H9 (cell line): ENCODE measurements at regions not wholly inside any gene's neighbourhood (a gene's known extent, or its start where the extent isn't known, plus 50 kb on each side); places are given as distances from the start of the nearest gene placed in this dataset.
A peak's percentile ranks its signal among the peaks of the same experiment; 100 is the strongest.

Experiments used
- DNase-seq: peaks from one replicate; pipeline ENCODE4 v3.0.0-alpha.2; 2017
- H2AFZ ChIP-seq: one replicate; pipeline ENCODE4 v1.6.1; 2013; ENCODE audit warnings: mild to moderate bottlenecking, low read length, control low read depth, moderate library complexity
- H2AK5ac ChIP-seq: 2 replicates; pipeline ENCODE4 v1.6.1; 2013; ENCODE audit warnings: low read length, control low read depth, mixed read lengths; ENCODE audit not compliant: insufficient read length
- H2BK120ac ChIP-seq: one replicate; pipeline ENCODE4 v1.6.1; 2013; ENCODE audit warnings: low read depth, mild to moderate bottlenecking, low read length, control low read depth, inconsistent platforms; ENCODE audit not compliant: poor library complexity, severe bottlenecking
- H2BK12ac ChIP-seq: 2 replicates; pipeline ENCODE4 v1.6.1; 2013; ENCODE audit warnings: low read length, control low read depth, mixed read lengths, low read depth; ENCODE audit not compliant: insufficient read length
- H2BK15ac ChIP-seq: 2 replicates; pipeline ENCODE4 v1.6.1; 2013; ENCODE audit warnings: low read depth, low read length, control low read depth
- H2BK20ac ChIP-seq: one replicate; pipeline ENCODE4 v1.6.1; 2013; ENCODE audit warnings: low read depth, mild to moderate bottlenecking, low read length, control low read depth, inconsistent platforms; ENCODE audit not compliant: poor library complexity, severe bottlenecking
- H2BK5ac ChIP-seq: 2 replicates; pipeline ENCODE4 v1.6.1; 2013; ENCODE audit warnings: low read length, control low read depth, mixed read lengths; ENCODE audit not compliant: insufficient read length
- H3K14ac ChIP-seq: 2 replicates; pipeline ENCODE4 v1.6.1; 2013; ENCODE audit warnings: low read length, control low read depth; ENCODE audit not compliant: insufficient read depth
- H3K18ac ChIP-seq: 2 replicates; pipeline ENCODE4 v1.6.1; 2013; ENCODE audit warnings: low read depth, mild to moderate bottlenecking, mixed read lengths, low read length, control low read depth; ENCODE audit not compliant: insufficient read length
- H3K23ac ChIP-seq: 2 replicates; pipeline ENCODE4 v1.6.1; 2013; ENCODE audit warnings: low read length, control low read depth, mixed read lengths, low read depth; ENCODE audit not compliant: insufficient read length
- H3K23me2 ChIP-seq: 2 replicates; pipeline ENCODE4 v1.6.1; 2013; ENCODE audit warnings: low read depth, mild to moderate bottlenecking, mixed read lengths, low read length, control low read depth; ENCODE audit not compliant: insufficient read length, poor library complexity, severe bottlenecking
- H3K27ac ChIP-seq: 2 replicates; pipeline ENCODE4 v1.5.1; 2013; ENCODE audit warnings: low read length, control low read depth, mixed read lengths, low read depth; ENCODE audit not compliant: insufficient read length
- H3K27me3 ChIP-seq: 2 replicates; pipeline ENCODE4 v1.6.1; 2013; ENCODE audit warnings: low read length, control low read depth, inconsistent platforms; ENCODE audit not compliant: insufficient read depth
- H3K4ac ChIP-seq: 2 replicates; pipeline ENCODE4 v1.6.1; 2013; ENCODE audit warnings: low read depth, mild to moderate bottlenecking, control low read depth, inconsistent platforms, low read length, moderate library complexity
- H3K4me1 ChIP-seq: 2 replicates; pipeline ENCODE4 v1.6.1; 2013; ENCODE audit warnings: low read length, control low read depth, inconsistent platforms; ENCODE audit not compliant: insufficient read depth
- H3K4me2 ChIP-seq: 2 replicates; pipeline ENCODE4 v1.6.1; 2013; ENCODE audit warnings: low read length, control low read depth, mixed read lengths; ENCODE audit not compliant: insufficient read length, insufficient read depth
- H3K56ac ChIP-seq: 2 replicates; pipeline ENCODE4 v1.6.1; 2013; ENCODE audit warnings: low read depth, mild to moderate bottlenecking, mixed read lengths, low read length, control low read depth; ENCODE audit not compliant: insufficient read length
- H3K79me1 ChIP-seq: 2 replicates; pipeline ENCODE4 v1.6.1; 2013; ENCODE audit warnings: low read depth, mild to moderate bottlenecking, moderate library complexity, low read length, control low read depth, inconsistent platforms; ENCODE audit not compliant: insufficient read depth, poor library complexity, severe bottlenecking
- H3K79me2 ChIP-seq: 2 replicates; pipeline ENCODE4 v1.6.1; 2013; ENCODE audit warnings: low read length, control low read depth, inconsistent platforms; ENCODE audit not compliant: insufficient read depth
- H3K9ac ChIP-seq: 2 replicates; pipeline ENCODE4 v1.6.1; 2013; ENCODE audit warnings: low read length, control low read depth, mixed read lengths; ENCODE audit not compliant: insufficient read length; ENCODE audit errors: extremely low read depth
- H3K9me3 ChIP-seq: one replicate; pipeline ENCODE4 v1.6.1; 2013; ENCODE audit warnings: low read depth, low read length, inconsistent platforms; ENCODE audit not compliant: control insufficient read depth
- H3T11ph ChIP-seq: one replicate; pipeline ENCODE4 v1.6.1; 2013; ENCODE audit warnings: mild to moderate bottlenecking, low read length, control low read depth, inconsistent platforms
- H4K20me1 ChIP-seq: one replicate; pipeline ENCODE4 v1.6.1; 2013; ENCODE audit not compliant: control insufficient read depth, insufficient read length, insufficient read depth
- H4K5ac ChIP-seq: 2 replicates; pipeline ENCODE4 v1.6.1; 2013; ENCODE audit warnings: low read depth, mild to moderate bottlenecking, mixed read lengths, low read length, control low read depth; ENCODE audit not compliant: insufficient read length
- H4K8ac ChIP-seq: replicated peaks from 2 replicates; pipeline ENCODE4 v1.6.1; 2013; ENCODE audit warnings: low read length, control low read depth, mixed read lengths, low read depth; ENCODE audit not compliant: insufficient read length
- H4K91ac ChIP-seq: 2 replicates; pipeline ENCODE4 v1.6.1; 2013; ENCODE audit warnings: low read depth, mild to moderate bottlenecking, moderate library complexity, mixed read lengths, low read length, control low read depth; ENCODE audit not compliant: insufficient read length
- H3K27ac Mint-ChIP-seq, 3 experiments: 2 replicates in 2 of 3; 3 replicates in 1 of 3; pipeline ENCODE4 v1.8.0; 2020 to 2021; ENCODE audit warnings: mixed read lengths in 3 of 3, mild to moderate bottlenecking in 1 of 3, moderate library complexity in 1 of 3
- H3K27me3 Mint-ChIP-seq: 2 replicates; pipeline ENCODE4 v1.8.0; 2021; ENCODE audit warnings: low read depth, mild to moderate bottlenecking, moderate library complexity, mixed read lengths
- H3K36me3 Mint-ChIP-seq, 3 experiments: 2 replicates in 2 of 3; 3 replicates in 1 of 3; pipeline ENCODE4 v1.8.0; 2020 to 2021; ENCODE audit warnings: low read depth in 3 of 3, mixed read lengths in 3 of 3; ENCODE audit not compliant: insufficient read depth in 1 of 3
- H3K4me1 Mint-ChIP-seq, 2 experiments: 2 replicates each; pipeline ENCODE4 v1.8.0; 2020; ENCODE audit warnings: mixed read lengths in 2 of 2
- H3K4me3 Mint-ChIP-seq, 2 experiments: 2 replicates in 1 of 2; 3 replicates in 1 of 2; pipeline ENCODE4 v1.8.0; 2020 to 2021; ENCODE audit warnings: mild to moderate bottlenecking in 2 of 2, mixed read lengths in 2 of 2, moderate library complexity in 1 of 2
- H3K9me3 Mint-ChIP-seq, 2 experiments: 2 replicates in 1 of 2; 3 replicates in 1 of 2; pipeline ENCODE4 v1.8.0; 2020; ENCODE audit warnings: mild to moderate bottlenecking in 2 of 2, mixed read lengths in 2 of 2, moderate library complexity in 1 of 2
- CTCF ChIP-seq: fragments of 200-600 bp; sonication (generic); conservative IDR thresholded peaks from 3 replicates; pipeline ENCODE4 v1.8.0; 2021; ENCODE audit warnings: antibody characterized with exemption, mild to moderate bottlenecking
- WGBS: extraction: QIAGEN DNeasy Blood & Tissue Kit; methylation state at CpG from one replicate; pipeline ENCODE4 v1.1.7; 2013; ENCODE audit warnings: missing lambda C conversion rate, low lambda C conversion rate, mixed read lengths; ENCODE audit not compliant: insufficient read length; ENCODE audit errors: extremely low coverage; 5-methylcytosine and 5-hydroxymethylcytosine counted together

DNA sequence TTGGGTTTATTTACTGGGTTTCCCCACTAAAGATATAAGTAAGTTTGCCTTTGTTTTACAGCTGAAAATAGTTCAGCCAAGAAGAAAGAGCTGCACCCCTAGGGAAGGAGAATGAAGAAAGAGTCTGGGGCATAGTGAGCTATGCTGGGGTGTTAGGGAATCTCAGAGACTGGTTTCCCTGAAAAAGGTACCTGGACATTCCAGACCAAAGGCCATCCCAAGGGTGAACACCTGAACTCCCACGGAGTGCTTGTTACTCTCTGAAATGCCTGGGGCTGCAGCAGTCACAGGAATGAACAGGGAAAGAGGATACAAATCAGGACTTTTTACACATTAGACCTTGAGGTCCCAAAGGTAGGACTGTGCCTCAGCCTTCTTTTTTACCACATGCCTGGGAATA lies 337.6 kb upstream of the SLC10A2 start:
- Histone ChIP-seq H2BK5ac (no peak overlapping the region), H4K91ac (no peak overlapping the region), H4K8ac (no peak overlapping the region), H3K4me2 (no peak overlapping the region), H3K4ac (no peak overlapping the region), H3K27ac (no peak overlapping the region), H4K20me1 (no peaks in the 10 kb centered on the region), H3K56ac (no peak overlapping the region), H3K79me2 (no peaks in the 10 kb centered on the region), H3K23ac (no peak overlapping the region), H2BK20ac (no peak overlapping the region), H3T11ph (no peak overlapping the region), H4K5ac (no peak overlapping the region), H2BK12ac (no peak overlapping the region), H3K18ac (no peak overlapping the region), H3K14ac (no peak overlapping the region), H2AK5ac (no peak overlapping the region), H3K9ac (no peak overlapping the region), H2BK15ac (no peak overlapping the region), H2BK120ac (no peak overlapping the region), H3K23me2 (no peaks in the 10 kb centered on the region), H3K79me1 (no peaks in the 10 kb centered on the region), H2AFZ (no peak overlapping the region), H3K27me3 (no peaks in the 10 kb centered on the region), H3K4me1 (peaks cover 6% of the 10 kb centered on the region; the same call in 1 of the 2 replicates), H3K9me3 (no peaks in the 10 kb centered on the region)
- H3K27ac Mint-ChIP-seq, result peak overlapping the region; percentile 50 to 86 (median 65); a peak in 3 of 7 replicates
- no peaks in the 10 kb centered on the region for H3K27me3 Mint-ChIP-seq
- peaks cover 24 to 31% of the 10 kb centered on the region in 2 experiments for H3K4me1 Mint-ChIP-seq
- peaks cover 13 to 16% of the 10 kb centered on the region in 2 experiments for H3K9me3 Mint-ChIP-seq
- H3K4me3 Mint-ChIP-seq, result no peak overlapping the region
- DNase-seq, result no peak
- TF ChIP-seq CTCF, result no peak
- H3K36me3 Mint-ChIP-seq, result peaks cover 5 to 20% (median 14%) of the 10 kb centered on the region in 3 experiments; a peak in 6 of 7 replicates
- WGBS, result no CpG with 5 or more reads among the region's 1 CpG
